Esophagus squamous epithelium (tissue), 4 donors: ENCODE measurements at regions not wholly inside any gene's neighbourhood (a gene's known extent, or its start where the extent isn't known, plus 50 kb on each side); places are given as distances from the start of the nearest gene placed in this dataset.

Experiments used
- CTCF ChIP-seq, 6 experiments: fragments of 450-650 bp in 4 of 6; fragments of 200-600 bp in 2 of 6; sonication (generic) in 2 of 6; IDR thresholded peaks; one replicate each; pipeline ENCODE4 v1.5.1; 2016 to 2019; ENCODE audit warnings: antibody characterized with exemption in 6 of 6, mild to moderate bottlenecking in 4 of 6, moderate library complexity in 4 of 6
- POLR2A ChIP-seq, 4 donors: fragments of 450-650 bp; IDR thresholded peaks; one replicate each; pipeline ENCODE4 v1.6.1; 2017; ENCODE audit warnings: antibody characterized with exemption in 4 of 4, mild to moderate bottlenecking in 4 of 4, moderate library complexity in 3 of 4

DNA sequence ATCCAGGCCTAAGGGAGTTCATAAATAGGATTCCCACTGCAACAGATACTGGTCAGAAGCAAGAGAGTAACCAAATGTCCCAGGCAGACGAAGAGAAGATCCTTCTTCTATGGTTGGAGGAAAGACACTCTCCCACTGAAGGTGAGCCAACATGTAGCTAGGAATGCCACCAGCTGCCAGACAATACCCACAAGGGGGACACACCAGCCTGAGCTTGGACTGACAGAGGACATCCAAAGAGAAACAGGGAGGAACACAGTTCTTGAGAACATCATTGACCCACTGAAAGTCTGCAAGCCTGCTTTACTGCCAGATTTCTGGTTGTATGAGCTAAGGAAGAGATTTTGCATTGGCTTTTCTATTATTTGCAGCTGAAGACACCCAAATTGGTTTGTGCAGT, 80.1 kb downstream of the PXDC1 start:
- TF ChIP-seq CTCF (IDR thresholded peaks at IDR 0.05) (no peak), POLR2A (IDR thresholded peaks at IDR 0.05) (no peak)
